ENCODE measurements at regions not wholly inside any gene's neighbourhood (a gene's known extent, or its start where the extent isn't known, plus 50 kb on each side); places are given as distances from the start of the nearest gene placed in this dataset.

GRCh38 chr4:58636381-58636780, 1526.2 kb upstream of the IGFBP7 start:
- DNase-seq (ENCODE audit: low read depth, low spot score), result no peak
- H3K36me3 Mint-ChIP-seq (ENCODE audit: low read depth), result no peaks in the 10 kb centered on the region
- no peaks in the 10 kb centered on the region for H3K9me3 Mint-ChIP-seq
- TF ChIP-seq CTCF (conservative IDR thresholded peaks at IDR 0.05), result no peak
- no peaks in the 10 kb centered on the region for H3K4me1 Mint-ChIP-seq
- H3K4me3 Mint-ChIP-seq, result no peak overlapping the region
- no peak overlapping the region for H3K27ac Mint-ChIP-seq (ENCODE audit: unreplicated experiment)
- H3K27me3 Mint-ChIP-seq (ENCODE audit: low read depth), result no peaks in the 10 kb centered on the region

DNA sequence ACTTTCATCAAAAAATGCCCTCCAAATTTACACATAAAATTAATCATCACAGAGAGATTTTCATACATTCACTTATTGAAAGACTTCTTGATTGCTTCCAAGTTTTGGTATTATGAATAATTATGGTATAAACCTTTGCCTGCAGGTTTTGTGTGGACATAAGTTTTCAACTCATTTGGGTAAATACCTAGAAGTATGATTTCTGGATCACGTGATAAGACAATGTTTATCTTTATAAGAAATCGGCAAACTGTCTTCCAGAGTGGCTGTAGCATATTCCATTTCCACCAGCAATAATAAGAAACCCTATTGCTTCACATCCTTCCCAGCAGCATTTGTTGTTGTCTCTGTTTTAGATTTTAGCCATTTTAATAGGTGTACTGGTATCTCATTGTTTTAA, 1507.0 kb upstream of the IGFBP7 start:
- no peak for TF ChIP-seq CTCF (conservative IDR thresholded peaks at IDR 0.05)
- Mint-ChIP-seq H3K9me3 (peaks cover 4% of the 10 kb centered on the region), H3K4me1 (no peaks in the 10 kb centered on the region), H3K36me3 (ENCODE audit: low read depth) (no peaks in the 10 kb centered on the region), H3K27ac (ENCODE audit: unreplicated experiment) (no peak overlapping the region), H3K27me3 (ENCODE audit: low read depth) (no peaks in the 10 kb centered on the region), H3K4me3 (no peak overlapping the region)
- no peak for DNase-seq (ENCODE audit: low read depth, low spot score)

- H3K4me3 Mint-ChIP-seq, result no peak overlapping the region
- H3K36me3 Mint-ChIP-seq (ENCODE audit: low read depth), result no peaks in the 10 kb centered on the region
- TF ChIP-seq CTCF (conservative IDR thresholded peaks at IDR 0.05), result no peak
- H3K27me3 Mint-ChIP-seq (ENCODE audit: low read depth), result no peaks in the 10 kb centered on the region
- no peaks in the 10 kb centered on the region for H3K4me1 Mint-ChIP-seq
- no peaks in the 10 kb centered on the region for H3K9me3 Mint-ChIP-seq
- no peak for DNase-seq (ENCODE audit: low read depth, low spot score)
- H3K27ac Mint-ChIP-seq (ENCODE audit: unreplicated experiment), result no peak overlapping the region
These were observed 1500.8 kb upstream of the IGFBP7 start for GRCh38 chr4:58611012-58611411.

DNA sequence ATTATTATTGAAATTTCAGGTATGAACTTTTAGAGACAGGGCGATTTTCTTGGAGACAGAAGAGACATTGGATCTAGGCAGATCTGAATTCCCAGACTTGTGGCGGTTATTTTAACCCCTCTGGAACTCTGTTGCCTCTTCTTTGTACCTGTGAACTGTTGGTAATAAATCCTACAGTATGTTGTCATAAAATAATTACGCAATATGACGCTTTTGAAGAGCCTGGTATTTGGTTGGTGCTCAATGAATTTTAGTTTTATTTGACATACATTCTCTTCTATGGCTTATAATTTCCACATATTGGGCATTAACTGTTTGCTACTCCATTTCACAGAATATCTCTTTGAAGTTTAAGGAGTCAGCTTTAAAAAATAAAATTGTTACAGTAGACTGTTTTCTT, 1496.1 kb upstream of the IGFBP7 start:
- TF ChIP-seq CTCF (conservative IDR thresholded peaks at IDR 0.05), result no peak
- no peak for DNase-seq (ENCODE audit: low read depth, low spot score)
- no peaks in the 10 kb centered on the region for H3K4me1 Mint-ChIP-seq
- no peak overlapping the region for H3K4me3 Mint-ChIP-seq
- no peaks in the 10 kb centered on the region for H3K27me3 Mint-ChIP-seq (ENCODE audit: low read depth)
- H3K27ac Mint-ChIP-seq (ENCODE audit: unreplicated experiment), result no peak overlapping the region
- H3K9me3 Mint-ChIP-seq, result no peaks in the 10 kb centered on the region
- no peaks in the 10 kb centered on the region for H3K36me3 Mint-ChIP-seq (ENCODE audit: low read depth)

DNA sequence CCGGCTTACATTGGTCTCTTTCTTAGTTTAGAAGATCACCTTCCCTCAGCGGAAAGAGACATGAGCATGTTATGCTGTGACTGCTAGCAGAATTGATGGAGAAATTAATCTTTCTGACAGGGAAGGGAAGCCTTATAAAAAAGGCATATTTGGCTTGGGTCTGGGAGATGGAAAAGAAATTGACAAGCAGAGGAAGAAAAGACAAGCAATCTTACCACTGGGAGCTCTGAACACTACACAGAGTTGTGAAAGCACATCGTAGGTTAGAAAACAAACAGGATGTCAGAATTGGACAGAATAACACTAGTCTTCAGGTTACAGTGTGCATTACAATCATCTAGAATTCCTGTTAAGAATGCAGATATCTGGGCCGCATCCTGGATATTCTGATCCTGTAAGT, 1493.8 kb upstream of the IGFBP7 start:
- H3K27ac Mint-ChIP-seq (ENCODE audit: unreplicated experiment), result no peak overlapping the region
- H3K36me3 Mint-ChIP-seq (ENCODE audit: low read depth), result no peaks in the 10 kb centered on the region
- no peak for DNase-seq (ENCODE audit: low read depth, low spot score)
- no peak for TF ChIP-seq CTCF (conservative IDR thresholded peaks at IDR 0.05)
- H3K27me3 Mint-ChIP-seq (ENCODE audit: low read depth), result no peaks in the 10 kb centered on the region
- no peaks in the 10 kb centered on the region for H3K4me1 Mint-ChIP-seq
- H3K9me3 Mint-ChIP-seq, result no peaks in the 10 kb centered on the region
- no peak overlapping the region for H3K4me3 Mint-ChIP-seq

All from neural crest cell (in vitro differentiated cells).